ENCODE measurements at regions not wholly inside any gene's neighbourhood (a gene's known extent, or its start where the extent isn't known, plus 50 kb on each side); places are given as distances from the start of the nearest gene placed in this dataset.

DNA sequence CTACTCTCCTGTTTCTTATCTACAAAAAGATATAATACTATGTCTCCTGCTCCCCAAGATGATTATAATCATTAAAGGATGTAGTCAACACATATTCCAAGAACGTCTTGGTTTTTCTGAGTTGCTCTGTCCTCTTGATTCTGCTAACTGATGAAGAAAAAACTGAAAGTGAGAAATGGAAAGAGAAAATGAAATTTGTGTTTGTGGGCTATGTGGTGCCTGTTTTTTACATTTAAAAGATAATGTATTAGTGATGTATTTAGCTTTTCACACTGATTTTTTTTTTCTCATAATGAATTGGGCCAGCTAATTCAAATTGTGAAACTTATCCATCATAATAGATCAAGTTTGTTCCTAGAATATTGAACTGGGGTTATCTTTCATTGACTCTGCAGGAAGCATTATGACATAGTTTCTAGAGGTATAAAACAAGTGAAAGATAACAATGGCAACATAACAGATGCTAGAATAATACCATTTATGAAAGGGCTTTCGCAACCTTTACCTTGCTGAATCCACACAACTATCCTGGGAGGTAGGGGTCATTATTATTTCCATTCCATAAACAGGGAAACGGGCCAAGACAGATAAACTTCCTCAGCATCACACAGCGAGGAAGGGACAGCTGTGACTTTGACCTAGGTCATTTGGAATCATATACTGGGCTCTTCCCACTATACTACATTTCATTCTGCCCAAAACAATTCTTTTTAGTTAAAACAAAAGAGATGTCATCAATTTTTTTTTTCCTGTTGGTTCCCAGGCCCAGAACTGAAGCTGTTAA lies 336.7 kb downstream of the GJA1 start:
- TF ChIP-seq, protein P1, sequence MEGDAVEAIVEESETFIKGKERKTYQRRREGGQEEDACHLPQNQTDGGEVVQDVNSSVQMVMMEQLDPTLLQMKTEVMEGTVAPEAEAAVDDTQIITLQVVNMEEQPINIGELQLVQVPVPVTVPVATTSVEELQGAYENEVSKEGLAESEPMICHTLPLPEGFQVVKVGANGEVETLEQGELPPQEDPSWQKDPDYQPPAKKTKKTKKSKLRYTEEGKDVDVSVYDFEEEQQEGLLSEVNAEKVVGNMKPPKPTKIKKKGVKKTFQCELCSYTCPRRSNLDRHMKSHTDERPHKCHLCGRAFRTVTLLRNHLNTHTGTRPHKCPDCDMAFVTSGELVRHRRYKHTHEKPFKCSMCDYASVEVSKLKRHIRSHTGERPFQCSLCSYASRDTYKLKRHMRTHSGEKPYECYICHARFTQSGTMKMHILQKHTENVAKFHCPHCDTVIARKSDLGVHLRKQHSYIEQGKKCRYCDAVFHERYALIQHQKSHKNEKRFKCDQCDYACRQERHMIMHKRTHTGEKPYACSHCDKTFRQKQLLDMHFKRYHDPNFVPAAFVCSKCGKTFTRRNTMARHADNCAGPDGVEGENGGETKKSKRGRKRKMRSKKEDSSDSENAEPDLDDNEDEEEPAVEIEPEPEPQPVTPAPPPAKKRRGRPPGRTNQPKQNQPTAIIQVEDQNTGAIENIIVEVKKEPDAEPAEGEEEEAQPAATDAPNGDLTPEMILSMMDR (IDR thresholded peaks at IDR 0.05) = no peak
- no peak for ATAC-seq
- intact Hi-C loops (cut with DNase I) = no loop called here
- Histone ChIP-seq H3K4me3 (no peak overlapping the region), H3K27ac (no peak overlapping the region), H3K9me3 (no peaks in the 10 kb centered on the region), H3K27me3 (no peaks in the 10 kb centered on the region), H3K4me1 (no peaks in the 10 kb centered on the region), H3K36me3 (no peaks in the 10 kb centered on the region)
- DNase-seq = peak in 1 of 4 donors; percentile 16

GRCh38 chr6:121776054-121776453 lies 340.6 kb downstream of the GJA1 start:
- Histone ChIP-seq H3K9me3 (peaks cover 0 to 10% of the 10 kb centered on the region in 2 donors), H3K4me3 (no peak overlapping the region), H3K36me3 (no peaks in the 10 kb centered on the region), H3K27me3 (no peaks in the 10 kb centered on the region), H3K27ac (no peak overlapping the region), H3K4me1 (no peaks in the 10 kb centered on the region)
- TF ChIP-seq, protein P1 (IDR thresholded peaks at IDR 0.05) = no peak
- ATAC-seq (no peak), DNase-seq (no peak)
- intact Hi-C loops (cut with DNase I) = no loop called here

- Histone ChIP-seq H3K4me3 (no peak overlapping the region), H3K27me3 (no peaks in the 10 kb centered on the region), H3K36me3 (no peaks in the 10 kb centered on the region), H3K4me1 (no peaks in the 10 kb centered on the region), H3K9me3 (peaks cover 0 to 13% of the 10 kb centered on the region in 2 donors), H3K27ac (peak overlapping the region in 1 of 2 donors; percentile 5)
- intact Hi-C loops (cut with DNase I) = no loop called here
- peak; percentile 60 for ATAC-seq
- TF ChIP-seq, protein P1 (IDR thresholded peaks at IDR 0.05) = no peak
- peak in 2 of 4 donors; percentile 2 to 47 for DNase-seq
Observed at GRCh38 chr6:121780325-121781321, 345.2 kb downstream of the GJA1 start.

DNA sequence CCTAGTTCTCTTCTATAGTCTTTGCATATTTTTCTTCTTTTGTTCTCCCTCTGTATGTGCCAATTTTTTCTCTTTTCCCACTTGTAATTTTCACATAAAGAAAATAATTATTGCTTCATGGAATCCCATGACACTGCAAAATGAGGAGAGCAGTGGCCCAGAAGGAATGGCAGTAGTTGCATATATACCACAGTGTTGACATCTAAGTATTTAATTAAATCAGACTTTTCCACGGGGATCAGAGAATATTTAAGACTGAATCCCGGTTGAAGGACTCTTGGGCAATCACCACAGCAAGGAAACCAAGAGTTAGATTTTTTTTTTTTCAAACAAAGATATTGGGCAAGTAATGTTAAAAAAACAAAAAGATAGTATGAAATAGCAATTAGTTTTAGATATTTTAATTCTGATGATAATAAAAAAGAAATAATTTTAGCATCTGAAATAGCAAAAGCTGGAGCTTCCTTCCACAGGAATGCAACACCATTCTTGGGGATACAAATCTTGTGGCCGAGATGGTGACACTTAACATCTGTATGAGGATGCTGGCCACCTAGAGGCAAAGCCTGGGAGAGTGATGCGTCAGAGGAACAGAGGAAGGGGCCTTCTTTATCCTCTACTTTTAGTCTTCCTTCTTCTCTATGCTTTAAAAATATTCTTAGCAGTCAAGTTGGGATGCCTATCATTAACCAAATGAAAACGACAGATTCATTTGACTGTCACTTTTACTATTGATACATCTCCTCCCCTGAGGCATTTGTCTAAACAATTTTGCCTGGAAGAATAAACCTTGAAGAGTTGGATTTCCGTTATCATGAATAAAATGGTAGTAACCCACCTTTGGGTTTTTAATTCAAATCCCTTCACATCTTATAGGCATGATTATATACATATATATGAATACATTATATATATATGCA lies 356.2 kb downstream of the GJA1 start:
- Histone ChIP-seq H3K27ac (no peak overlapping the region), H3K27me3 (no peaks in the 10 kb centered on the region), H3K4me1 (no peaks in the 10 kb centered on the region), H3K9me3 (no peaks in the 10 kb centered on the region), H3K36me3 (no peaks in the 10 kb centered on the region), H3K4me3 (no peak overlapping the region)
- intact Hi-C loops (cut with DNase I) = no loop called here
- TF ChIP-seq, protein P1 (IDR thresholded peaks at IDR 0.05) = no peak
- ATAC-seq (no peak), DNase-seq (no peak)

Measured in left lung (tissue), 4 donors.